Pancreas (tissue), 10 donors: ENCODE measurements at regions not wholly inside any gene's neighbourhood (a gene's known extent, or its start where the extent isn't known, plus 50 kb on each side); places are given as distances from the start of the nearest gene placed in this dataset.

Experiments used
- ATAC-seq, 4 donors: fragments of 200-7000 bp; cut with Tn5 transposase; one replicate each; pipeline versions ENCODE4 v1.8.0 to v1.9.1; 2020; ENCODE audit warnings: mild to moderate bottlenecking in 4 of 4, moderate library complexity in 4 of 4
- DNase-seq, 6 donors: peaks; one replicate each; pipeline ENCODE4 v3.0.0-alpha.2; 2020
- FAIRE-seq: peaks from 2 replicates; lab custom pipeline; 2012; peaks lifted over from hg19 to GRCh38; lab: Jason Lieb, UNC
- H3K27ac ChIP-seq, 4 donors: fragments of 200-600 bp; sonication (generic); 1 replicate in 3 of 4; 2 replicates in 1 of 4; pipeline versions ENCODE4 v1.5.0 to v1.8.0; 2020
- H3K27me3 ChIP-seq, 4 donors: fragments of 200-600 bp; one replicate each; pipeline ENCODE4 v1.8.0; 2021
- H3K36me3 ChIP-seq, 3 donors: fragments of 200-600 bp; sonication (generic) in 1 of 3; one replicate each; pipeline versions ENCODE4 v1.5.0 to v1.8.0; 2020 to 2021
- H3K4me1 ChIP-seq, 3 donors: fragments of 200-600 bp; one replicate each; pipeline ENCODE4 v1.8.0; 2021
- H3K4me3 ChIP-seq, 4 donors: fragments of 200-600 bp; sonication (generic) in 2 of 4; one replicate each; pipeline versions ENCODE4 v1.5.0 to v1.8.0; 2020 to 2021
- H3K9me3 ChIP-seq, 4 donors: fragments of 200-600 bp; one replicate each; pipeline ENCODE4 v1.8.0; 2021
- CTCF ChIP-seq, 4 donors: fragments of 200-600 bp; sonication (generic) in 3 of 4; IDR thresholded peaks; one replicate each; pipeline versions ENCODE4 v1.5.0 to v1.8.0; 2021; ENCODE audit warnings: antibody characterized with exemption in 4 of 4
- WGBS, 2 donors: extraction: QIAGEN DNeasy Blood & Tissue Kit; methylation state at CpG; one replicate each; pipeline ENCODE4 v1.1.7; 2013; 5-methylcytosine and 5-hydroxymethylcytosine counted together
- intact Hi-C, 3 donors: fragments of 100-400 bp; cut with DNase I; formaldehyde crosslinking; loops; one replicate each; pipeline versions ENCODE4 v1.11.1 to v1.14.2; 2022
- donor health status: healthy with polysubstance abuse.
- donor health status: DM: no; HTN: no; CAD: no; lungs with moderate emphysema.
- donor health status: DM: no; HTN: no; CAD: no.
- donor health status: control.
- donor health status: control.
- donor health status: Bipolar disorder and iron deficiency.
- donor health status: DM: yes; HTN: yes; CAD: no.
- donor health status: DM: no; HTN: no; CAD: no.
- donor health status: DM: no; HTN: no; CAD: no.
- donor health status: DM: yes; HTN: yes; CAD: no.

- intact Hi-C loops = no loop called here
- no peaks in the 10 kb centered on the region for H3K36me3 ChIP-seq
- WGBS, 2 donors = 96 to 97% methylated on average over 2 of the region's 2 CpGs
- FAIRE-seq (no peak), ATAC-seq (no peak), DNase-seq (no peak)
- no peaks in the 10 kb centered on the region for H3K9me3 ChIP-seq
- no peak overlapping the region for H3K27ac ChIP-seq
- no peaks in the 10 kb centered on the region for H3K27me3 ChIP-seq
- H3K4me3 ChIP-seq = no peak overlapping the region
- H3K4me1 ChIP-seq = no peaks in the 10 kb centered on the region
- TF ChIP-seq CTCF (IDR thresholded peaks at IDR 0.05) = no peak
These were observed 463.6 kb upstream of the SLC14A2 start for GRCh38 chr18:45151645-45152044.

GRCh38 chr18:45155526-45155925 is 459.8 kb upstream of the SLC14A2 start:
- FAIRE-seq (no peak), ATAC-seq (no peak), DNase-seq (no peak)
- H3K4me3 ChIP-seq = no peak overlapping the region
- no peaks in the 10 kb centered on the region for H3K36me3 ChIP-seq
- TF ChIP-seq CTCF (IDR thresholded peaks at IDR 0.05) = no peak
- no peaks in the 10 kb centered on the region for H3K4me1 ChIP-seq
- H3K27ac ChIP-seq = no peak overlapping the region
- no peaks in the 10 kb centered on the region for H3K27me3 ChIP-seq
- H3K9me3 ChIP-seq = no peaks in the 10 kb centered on the region
- intact Hi-C loops = no loop called here

- WGBS, 2 donors = 81 to 88% methylated on average over 3 of the region's 3 CpGs
- H3K4me1 ChIP-seq = no peaks in the 10 kb centered on the region
- no peak for FAIRE-seq
- TF ChIP-seq CTCF (IDR thresholded peaks at IDR 0.05) = no peak
- intact Hi-C loops = no loop called here
- no peaks in the 10 kb centered on the region for H3K27me3 ChIP-seq
- no peak for ATAC-seq
- no peak for DNase-seq
- no peaks in the 10 kb centered on the region for H3K9me3 ChIP-seq
- no peak overlapping the region for H3K27ac ChIP-seq
- H3K36me3 ChIP-seq = no peaks in the 10 kb centered on the region
- no peak overlapping the region for H3K4me3 ChIP-seq
These were observed 458.3 kb upstream of the SLC14A2 start for GRCh38 chr18:45156946-45157345.

- no peak for FAIRE-seq
- no peak for ATAC-seq
- no peak for TF ChIP-seq CTCF (IDR thresholded peaks at IDR 0.05)
- Histone ChIP-seq H3K4me3 (no peak overlapping the region), H3K9me3 (no peaks in the 10 kb centered on the region), H3K36me3 (no peaks in the 10 kb centered on the region), H3K27ac (no peak overlapping the region), H3K4me1 (no peaks in the 10 kb centered on the region), H3K27me3 (no peaks in the 10 kb centered on the region)
- WGBS, 2 donors = 69 to 100% methylated on average over 1 of the region's 1 CpG
- no peak for DNase-seq
- intact Hi-C loops = no loop called here
These were observed 457.7 kb upstream of the SLC14A2 start for GRCh38 chr18:45157576-45157975.

GRCh38 chr18:45161850-45162249 is 453.4 kb upstream of the SLC14A2 start:
- DNase-seq = no peak
- Histone ChIP-seq H3K36me3 (no peaks in the 10 kb centered on the region), H3K4me3 (no peak overlapping the region), H3K27me3 (no peaks in the 10 kb centered on the region), H3K9me3 (no peaks in the 10 kb centered on the region), H3K27ac (no peak overlapping the region), H3K4me1 (no peaks in the 10 kb centered on the region)
- ATAC-seq = no peak
- 82 to 83% methylated on average over 6 of the region's 6 CpGs for WGBS, 2 donors
- intact Hi-C loops = loop anchor here in 1 of 3 donors (10.0 kb wide), 1 partner anchor 793 kb away; no protein-coding TSS in a partner anchor
- no peak for TF ChIP-seq CTCF (IDR thresholded peaks at IDR 0.05)
- FAIRE-seq = no peak
